ENCODE measurements at regions not wholly inside any gene's neighbourhood (a gene's known extent, or its start where the extent isn't known, plus 50 kb on each side); places are given as distances from the start of the nearest gene placed in this dataset.
"Not testable (repeated sequence)": the region's sequence is repeated elsewhere in the genome, so short reads cannot be mapped to it uniquely, and the experiment has no call there.

DNA sequence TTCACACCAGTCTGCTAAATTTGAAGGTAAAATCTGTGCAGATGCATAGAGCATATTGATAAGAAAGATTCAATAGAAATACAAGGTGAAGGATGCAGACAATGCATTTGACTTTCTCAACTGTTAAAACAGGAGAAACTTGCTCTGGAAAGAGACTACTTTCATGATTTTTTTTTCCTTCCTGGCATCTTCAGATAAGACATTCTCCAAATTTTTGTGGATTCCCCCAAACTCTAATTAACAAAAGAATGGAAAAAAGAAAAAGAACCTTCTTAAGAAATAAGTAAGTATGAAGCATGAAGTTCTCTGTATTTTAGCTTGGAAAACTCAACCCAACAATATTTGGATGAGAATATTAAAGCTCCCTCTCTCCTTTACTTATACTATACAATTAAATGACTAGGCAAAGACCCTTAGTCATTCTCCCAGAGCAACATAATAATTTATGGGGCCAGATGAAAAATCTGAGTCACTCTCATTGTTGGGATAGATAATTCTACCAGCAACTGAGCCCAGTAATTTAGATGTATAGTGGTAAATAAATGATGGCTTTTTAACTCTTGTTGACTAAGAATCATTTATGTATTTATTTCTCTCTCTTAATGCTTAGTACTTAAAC is 298.7 kb upstream of the COL3A1 start:
- H3K4me1 ChIP-seq (ENCODE audit: control insufficient read depth in 3 of 3, insufficient read depth in 3 of 3, low read length in 3 of 3), result no peaks in the 10 kb centered on the region
- no peaks in the 10 kb centered on the region for H3K36me3 ChIP-seq (ENCODE audit: control insufficient read depth in 3 of 3, insufficient read depth in 3 of 3, low read length in 3 of 3)
- no peak overlapping the region for H3K4me3 ChIP-seq (ENCODE audit: low read length in 3 of 3)
- H3K27ac ChIP-seq (ENCODE audit: low read depth, low read length), result no peak overlapping the region
- no peaks in the 10 kb centered on the region for H3K9me3 ChIP-seq (ENCODE audit: control insufficient read depth in 3 of 3, low read length in 3 of 3)
- no peak overlapping the region for H3K9ac ChIP-seq (ENCODE audit: low read depth in 1 of 3, low read length in 3 of 3)
- no peaks in the 10 kb centered on the region for H3K27me3 ChIP-seq (ENCODE audit: control insufficient read depth in 3 of 3, insufficient read depth in 3 of 3, low read length in 3 of 3)

DNA sequence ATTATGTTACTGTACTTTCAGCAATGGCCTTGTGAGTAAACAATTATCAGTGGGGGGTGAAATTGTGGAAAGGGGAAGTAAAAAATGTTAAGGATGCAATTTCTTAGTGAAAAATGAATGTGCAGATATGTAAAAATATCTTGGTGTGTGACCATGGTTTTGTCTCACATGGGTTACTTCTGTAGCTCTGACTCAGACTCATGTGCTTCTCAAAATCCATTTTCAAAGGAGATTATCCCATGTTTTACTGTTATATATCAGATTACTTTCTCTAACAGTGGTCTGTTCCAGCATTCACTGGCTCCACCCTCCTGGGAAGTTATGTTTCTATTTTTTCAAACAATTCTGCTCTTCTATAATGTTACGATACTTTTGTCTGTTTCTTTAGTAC is 298.2 kb upstream of the COL3A1 start:
- no peaks in the 10 kb centered on the region for H3K9me3 ChIP-seq (ENCODE audit: control insufficient read depth in 3 of 3, low read length in 3 of 3)
- no peaks in the 10 kb centered on the region for H3K36me3 ChIP-seq (ENCODE audit: control insufficient read depth in 3 of 3, insufficient read depth in 3 of 3, low read length in 3 of 3)
- H3K27ac ChIP-seq (ENCODE audit: low read depth, low read length), result no peak overlapping the region
- H3K4me3 ChIP-seq (ENCODE audit: low read length in 3 of 3), result no peak overlapping the region
- H3K9ac ChIP-seq (ENCODE audit: low read depth in 1 of 3, low read length in 3 of 3), result no peak overlapping the region
- no peaks in the 10 kb centered on the region for H3K4me1 ChIP-seq (ENCODE audit: control insufficient read depth in 3 of 3, insufficient read depth in 3 of 3, low read length in 3 of 3)
- no peaks in the 10 kb centered on the region for H3K27me3 ChIP-seq (ENCODE audit: control insufficient read depth in 3 of 3, insufficient read depth in 3 of 3, low read length in 3 of 3)

DNA sequence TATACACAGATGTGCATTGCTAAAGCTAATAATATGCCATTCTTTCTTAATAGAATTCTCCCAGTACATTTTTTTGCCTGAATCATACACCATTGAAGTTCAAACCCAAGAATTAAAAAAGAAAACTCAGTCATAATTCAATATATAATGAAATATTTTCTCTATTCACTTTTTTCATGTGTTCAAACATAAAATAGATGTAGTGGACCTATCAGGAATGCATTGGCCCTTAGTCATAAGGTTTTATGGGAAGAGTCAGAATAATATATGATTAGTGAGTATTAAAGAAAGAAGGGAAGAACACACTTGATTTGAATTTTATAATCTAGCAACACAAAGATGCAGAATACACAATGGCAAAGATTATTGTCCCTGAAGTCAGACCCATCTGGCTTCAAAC is 297.0 kb upstream of the COL3A1 start:
- Histone ChIP-seq H3K9ac (ENCODE audit: low read depth in 1 of 3, low read length in 3 of 3) (no peak overlapping the region), H3K27ac (ENCODE audit: low read depth, low read length) (no peak overlapping the region), H3K4me3 (ENCODE audit: low read length in 3 of 3) (no peak overlapping the region), H3K9me3 (ENCODE audit: control insufficient read depth in 3 of 3, low read length in 3 of 3) (no peaks in the 10 kb centered on the region), H3K4me1 (ENCODE audit: control insufficient read depth in 3 of 3, insufficient read depth in 3 of 3, low read length in 3 of 3) (no peaks in the 10 kb centered on the region), H3K27me3 (ENCODE audit: control insufficient read depth in 3 of 3, insufficient read depth in 3 of 3, low read length in 3 of 3) (no peaks in the 10 kb centered on the region), H3K36me3 (ENCODE audit: control insufficient read depth in 3 of 3, insufficient read depth in 3 of 3, low read length in 3 of 3) (no peaks in the 10 kb centered on the region)

DNA sequence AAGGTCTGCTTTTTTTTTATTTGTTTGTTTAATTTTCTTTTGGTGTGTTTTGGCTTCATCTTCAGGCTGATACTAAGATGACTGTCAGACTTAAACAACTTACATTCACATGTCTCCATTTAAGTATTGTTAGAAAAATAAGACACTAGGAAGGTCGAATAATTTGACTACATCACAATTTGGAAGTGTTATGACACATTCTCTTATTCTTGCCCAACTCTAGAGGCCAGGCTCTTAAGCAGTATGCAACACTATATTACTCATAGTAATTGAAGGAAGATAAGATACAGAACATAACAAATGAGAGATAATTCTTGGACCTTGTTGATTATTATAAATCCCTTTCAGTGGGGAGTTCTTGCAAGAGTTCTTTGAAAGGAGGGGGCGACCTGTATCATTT is 295.3 kb upstream of the COL3A1 start:
- Histone ChIP-seq H3K9me3 (ENCODE audit: control insufficient read depth in 3 of 3, low read length in 3 of 3) (no peaks in the 10 kb centered on the region), H3K4me3 (ENCODE audit: low read length in 3 of 3) (no peak overlapping the region), H3K4me1 (ENCODE audit: control insufficient read depth in 3 of 3, insufficient read depth in 3 of 3, low read length in 3 of 3) (no peaks in the 10 kb centered on the region), H3K27me3 (ENCODE audit: control insufficient read depth in 3 of 3, insufficient read depth in 3 of 3, low read length in 3 of 3) (no peaks in the 10 kb centered on the region), H3K36me3 (ENCODE audit: control insufficient read depth in 3 of 3, insufficient read depth in 3 of 3, low read length in 3 of 3) (no peaks in the 10 kb centered on the region), H3K9ac (ENCODE audit: low read depth in 1 of 3, low read length in 3 of 3) (no peak overlapping the region), H3K27ac (ENCODE audit: low read depth, low read length) (no peak overlapping the region)

- Histone ChIP-seq H3K9ac (ENCODE audit: low read depth in 1 of 3, low read length in 3 of 3) (no peak overlapping the region), H3K27ac (ENCODE audit: low read depth, low read length) (no peak overlapping the region), H3K4me3 (ENCODE audit: low read length in 3 of 3) (no peak overlapping the region), H3K4me1 (ENCODE audit: control insufficient read depth in 3 of 3, insufficient read depth in 3 of 3, low read length in 3 of 3) (no peaks in the 10 kb centered on the region), H3K9me3 (ENCODE audit: control insufficient read depth in 3 of 3, low read length in 3 of 3) (peaks cover 0 to 3% (median 0%) of the 10 kb centered on the region in 3 donors), H3K27me3 (ENCODE audit: control insufficient read depth in 3 of 3, insufficient read depth in 3 of 3, low read length in 3 of 3) (no peaks in the 10 kb centered on the region), H3K36me3 (ENCODE audit: control insufficient read depth in 3 of 3, insufficient read depth in 3 of 3, low read length in 3 of 3) (no peaks in the 10 kb centered on the region)
These were observed 291.3 kb upstream of the COL3A1 start for GRCh38 chr2:188682838-188683237.

DNA sequence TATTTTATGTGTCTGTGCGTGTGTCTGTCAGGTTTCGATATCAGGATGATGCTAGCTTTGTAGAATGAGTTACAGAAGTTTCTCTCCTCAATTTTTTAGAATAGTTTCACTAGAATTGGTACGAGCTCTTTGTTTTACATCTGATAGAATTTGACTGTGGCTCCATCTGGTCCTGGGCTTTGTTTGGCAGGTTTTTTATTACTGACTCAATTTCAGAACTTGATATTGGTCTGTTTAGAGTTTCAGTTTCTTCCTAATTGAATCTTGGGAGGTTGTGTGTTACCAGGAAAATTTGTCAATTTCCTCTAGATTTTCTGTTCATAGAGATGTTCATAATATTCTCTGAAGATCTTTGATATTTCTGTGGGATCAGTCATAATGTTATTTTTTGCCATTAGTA is 289.4 kb upstream of the COL3A1 start:
- H3K27ac ChIP-seq (ENCODE audit: low read depth, low read length), result no peak overlapping the region
- no peaks in the 10 kb centered on the region for H3K4me1 ChIP-seq (ENCODE audit: control insufficient read depth in 3 of 3, insufficient read depth in 3 of 3, low read length in 3 of 3)
- no peaks in the 10 kb centered on the region for H3K36me3 ChIP-seq (ENCODE audit: control insufficient read depth in 3 of 3, insufficient read depth in 3 of 3, low read length in 3 of 3)
- no peaks in the 10 kb centered on the region for H3K27me3 ChIP-seq (ENCODE audit: control insufficient read depth in 3 of 3, insufficient read depth in 3 of 3, low read length in 3 of 3)
- H3K9me3 ChIP-seq (ENCODE audit: control insufficient read depth in 3 of 3, low read length in 3 of 3), result peaks cover 0 to 3% (median 0%) of the 10 kb centered on the region in 3 donors
- no peak overlapping the region for H3K4me3 ChIP-seq (ENCODE audit: low read length in 3 of 3)
- H3K9ac ChIP-seq (ENCODE audit: low read depth in 1 of 3, low read length in 3 of 3), result no peak overlapping the region

DNA sequence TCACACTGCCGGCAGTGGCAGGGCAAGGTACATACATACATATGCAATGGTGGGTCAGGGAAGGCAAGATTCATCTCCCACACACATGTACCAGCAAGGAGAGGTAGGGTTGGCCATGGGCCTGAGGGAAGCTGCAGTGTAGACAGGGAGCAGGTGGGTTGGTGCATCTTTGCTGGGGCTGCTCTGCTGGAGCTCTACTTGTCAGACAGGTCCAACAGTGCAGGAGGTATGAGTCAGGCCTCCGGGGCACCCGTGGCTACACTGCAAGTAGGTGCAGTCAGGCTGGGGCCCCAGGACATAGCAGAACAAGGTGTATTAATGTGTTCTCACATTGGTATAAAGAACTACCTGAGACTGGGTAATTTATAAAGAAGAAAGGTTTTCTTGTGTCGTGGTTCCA is 281.1 kb upstream of the COL3A1 start:
- H3K4me3 ChIP-seq (ENCODE audit: low read length in 3 of 3), result no peak overlapping the region
- H3K27ac ChIP-seq (ENCODE audit: low read depth, low read length), result no peak overlapping the region
- H3K27me3 ChIP-seq (ENCODE audit: control insufficient read depth in 3 of 3, insufficient read depth in 3 of 3, low read length in 3 of 3), result no peaks in the 10 kb centered on the region
- H3K36me3 ChIP-seq (ENCODE audit: control insufficient read depth in 3 of 3, insufficient read depth in 3 of 3, low read length in 3 of 3), result no peaks in the 10 kb centered on the region
- H3K4me1 ChIP-seq (ENCODE audit: control insufficient read depth in 3 of 3, insufficient read depth in 3 of 3, low read length in 3 of 3), result no peaks in the 10 kb centered on the region
- no peaks in the 10 kb centered on the region for H3K9me3 ChIP-seq (ENCODE audit: control insufficient read depth in 3 of 3, low read length in 3 of 3)
- H3K9ac ChIP-seq (ENCODE audit: low read depth in 1 of 3, low read length in 3 of 3), result no peak overlapping the region

GRCh38 chr2:188693771-188694170 is 280.4 kb upstream of the COL3A1 start:
- Histone ChIP-seq H3K27ac (ENCODE audit: low read depth, low read length) (no peak overlapping the region), H3K4me1 (ENCODE audit: control insufficient read depth in 3 of 3, insufficient read depth in 3 of 3, low read length in 3 of 3) (no peaks in the 10 kb centered on the region), H3K9ac (ENCODE audit: low read depth in 1 of 3, low read length in 3 of 3) (no peak overlapping the region), H3K4me3 (ENCODE audit: low read length in 3 of 3) (no peak overlapping the region), H3K27me3 (ENCODE audit: control insufficient read depth in 3 of 3, insufficient read depth in 3 of 3, low read length in 3 of 3) (no peaks in the 10 kb centered on the region), H3K36me3 (ENCODE audit: control insufficient read depth in 3 of 3, insufficient read depth in 3 of 3, low read length in 3 of 3) (no peaks in the 10 kb centered on the region), H3K9me3 (ENCODE audit: control insufficient read depth in 3 of 3, low read length in 3 of 3) (no peaks in the 10 kb centered on the region)

DNA sequence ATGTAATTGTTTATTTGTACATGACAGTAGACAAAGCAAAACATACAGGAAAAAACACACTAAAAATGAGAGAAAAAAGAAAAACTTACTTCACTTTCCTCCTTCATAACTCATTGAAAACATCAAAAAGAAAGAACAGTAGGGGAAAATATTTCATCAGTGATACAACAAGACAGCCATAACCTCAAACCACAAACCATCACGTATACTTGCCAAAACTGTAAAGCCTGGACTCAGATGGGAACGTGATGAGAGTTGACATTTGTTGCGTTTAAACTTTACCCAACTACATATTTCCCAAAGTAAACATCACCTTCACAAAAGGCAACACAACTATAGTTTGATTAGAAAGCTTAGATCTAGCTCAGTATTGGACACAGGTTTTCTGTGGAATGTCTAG is 278.2 kb upstream of the COL3A1 start:
- no peak overlapping the region for H3K9ac ChIP-seq (ENCODE audit: low read depth in 1 of 3, low read length in 3 of 3)
- H3K27me3 ChIP-seq (ENCODE audit: control insufficient read depth in 3 of 3, insufficient read depth in 3 of 3, low read length in 3 of 3), result no peaks in the 10 kb centered on the region
- no peaks in the 10 kb centered on the region for H3K36me3 ChIP-seq (ENCODE audit: control insufficient read depth in 3 of 3, insufficient read depth in 3 of 3, low read length in 3 of 3)
- H3K9me3 ChIP-seq (ENCODE audit: control insufficient read depth in 3 of 3, low read length in 3 of 3), result no peaks in the 10 kb centered on the region
- H3K27ac ChIP-seq (ENCODE audit: low read depth, low read length), result no peak overlapping the region
- no peak overlapping the region for H3K4me3 ChIP-seq (ENCODE audit: low read length in 3 of 3)
- H3K4me1 ChIP-seq (ENCODE audit: control insufficient read depth in 3 of 3, insufficient read depth in 3 of 3, low read length in 3 of 3), result no peaks in the 10 kb centered on the region

DNA sequence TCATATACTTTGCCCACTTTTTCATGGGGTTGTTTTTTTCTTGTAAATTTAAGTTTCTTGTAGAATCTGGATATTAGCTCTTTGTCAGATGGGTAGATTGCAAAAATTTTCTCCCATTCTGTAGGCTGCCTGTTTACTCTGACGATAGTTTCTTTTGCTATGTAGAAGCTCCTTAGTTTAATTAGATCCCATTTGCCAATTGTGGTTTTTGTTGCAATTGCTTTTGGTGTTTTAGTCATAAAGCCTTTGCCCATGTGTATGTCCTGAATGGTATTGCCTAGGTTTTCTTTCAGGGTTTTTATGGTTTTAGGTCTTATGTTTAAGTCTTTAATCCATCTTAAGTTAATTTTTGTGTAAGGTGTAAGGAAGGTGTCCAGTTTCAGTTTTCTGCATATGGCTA is 276.0 kb upstream of the COL3A1 start:
- H3K27ac ChIP-seq (ENCODE audit: low read depth, low read length); H3K36me3 ChIP-seq (ENCODE audit: control insufficient read depth in 3 of 3, insufficient read depth in 3 of 3, low read length in 3 of 3); H3K9ac ChIP-seq (ENCODE audit: low read depth in 1 of 3, low read length in 3 of 3): not testable (repeated sequence)

GRCh38 chr2:188701836-188702235 is 272.3 kb upstream of the COL3A1 start:
- no peaks in the 10 kb centered on the region for H3K9me3 ChIP-seq (ENCODE audit: control insufficient read depth in 3 of 3, low read length in 3 of 3)

More for the DNA sequence above, 276.0 kb upstream of the COL3A1 start:
- H3K4me1 ChIP-seq (ENCODE audit: control insufficient read depth in 3 of 3, insufficient read depth in 3 of 3, low read length in 3 of 3); H3K9me3 ChIP-seq (ENCODE audit: control insufficient read depth in 3 of 3, low read length in 3 of 3); H3K27me3 ChIP-seq (ENCODE audit: control insufficient read depth in 3 of 3, insufficient read depth in 3 of 3, low read length in 3 of 3); H3K4me3 ChIP-seq (ENCODE audit: low read length in 3 of 3): not testable (repeated sequence)

More at GRCh38 chr2:188701836-188702235, 272.3 kb upstream of the COL3A1 start:
- H3K27ac ChIP-seq (ENCODE audit: low read depth, low read length), result no peak overlapping the region
- H3K9ac ChIP-seq (ENCODE audit: low read depth in 1 of 3, low read length in 3 of 3), result no peak overlapping the region
- no peaks in the 10 kb centered on the region for H3K36me3 ChIP-seq (ENCODE audit: control insufficient read depth in 3 of 3, insufficient read depth in 3 of 3, low read length in 3 of 3)
- H3K4me1 ChIP-seq (ENCODE audit: control insufficient read depth in 3 of 3, insufficient read depth in 3 of 3, low read length in 3 of 3), result no peaks in the 10 kb centered on the region
- H3K27me3 ChIP-seq (ENCODE audit: control insufficient read depth in 3 of 3, insufficient read depth in 3 of 3, low read length in 3 of 3), result no peaks in the 10 kb centered on the region
- no peak overlapping the region for H3K4me3 ChIP-seq (ENCODE audit: low read length in 3 of 3)

All from skeletal muscle tissue (tissue), 3 donors.